ENCODE measurements at regions not wholly inside any gene's neighbourhood (a gene's known extent, or its start where the extent isn't known, plus 50 kb on each side); places are given as distances from the start of the nearest gene placed in this dataset.
"Not testable (repeated sequence)": the region's sequence is repeated elsewhere in the genome, so short reads cannot be mapped to it uniquely, and the experiment has no call there.

DNA sequence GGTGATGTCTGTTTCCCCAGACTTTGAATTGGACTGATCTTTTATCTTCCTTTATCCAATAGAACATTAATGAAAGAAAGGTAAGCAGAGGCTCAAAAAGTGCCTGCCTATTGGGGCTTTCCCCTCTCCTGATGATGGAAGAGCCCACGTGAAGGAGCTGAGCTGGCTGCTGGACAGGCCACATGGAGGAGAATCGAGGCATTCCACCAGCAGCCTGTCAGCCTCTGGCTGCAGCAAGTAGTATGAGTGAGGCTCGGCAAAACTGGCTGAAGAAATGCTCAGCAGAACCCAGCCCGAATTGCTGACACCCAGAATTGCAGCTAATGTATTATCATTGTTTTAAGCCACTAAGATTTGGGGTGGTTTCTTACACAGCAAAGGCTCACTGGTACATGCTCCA, 66.5 kb upstream of the STC2 start:
- H3K4me3 ChIP-seq = no peak overlapping the region
- whole genome bisulfite sequencing = 77% methylated on average over 4 of the region's 4 CpGs
- no peak overlapping the region for H3K27ac ChIP-seq
- no peak for DNase-seq (ENCODE audit: low spot score)
- TF ChIP-seq POLR2AphosphoS5 (IDR thresholded peaks at IDR 0.05) (no peak), POLR2A (IDR thresholded peaks at IDR 0.05) (no peak)
- TF ChIP-seq, protein P1, sequence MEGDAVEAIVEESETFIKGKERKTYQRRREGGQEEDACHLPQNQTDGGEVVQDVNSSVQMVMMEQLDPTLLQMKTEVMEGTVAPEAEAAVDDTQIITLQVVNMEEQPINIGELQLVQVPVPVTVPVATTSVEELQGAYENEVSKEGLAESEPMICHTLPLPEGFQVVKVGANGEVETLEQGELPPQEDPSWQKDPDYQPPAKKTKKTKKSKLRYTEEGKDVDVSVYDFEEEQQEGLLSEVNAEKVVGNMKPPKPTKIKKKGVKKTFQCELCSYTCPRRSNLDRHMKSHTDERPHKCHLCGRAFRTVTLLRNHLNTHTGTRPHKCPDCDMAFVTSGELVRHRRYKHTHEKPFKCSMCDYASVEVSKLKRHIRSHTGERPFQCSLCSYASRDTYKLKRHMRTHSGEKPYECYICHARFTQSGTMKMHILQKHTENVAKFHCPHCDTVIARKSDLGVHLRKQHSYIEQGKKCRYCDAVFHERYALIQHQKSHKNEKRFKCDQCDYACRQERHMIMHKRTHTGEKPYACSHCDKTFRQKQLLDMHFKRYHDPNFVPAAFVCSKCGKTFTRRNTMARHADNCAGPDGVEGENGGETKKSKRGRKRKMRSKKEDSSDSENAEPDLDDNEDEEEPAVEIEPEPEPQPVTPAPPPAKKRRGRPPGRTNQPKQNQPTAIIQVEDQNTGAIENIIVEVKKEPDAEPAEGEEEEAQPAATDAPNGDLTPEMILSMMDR (IDR thresholded peaks at IDR 0.05) = no peak
- intact Hi-C loops (cut with DNase I) = no loop called here
- no peaks in the 10 kb centered on the region for H3K9me3 ChIP-seq
- H3K4me1 ChIP-seq (replicated peaks) = no peaks in the 10 kb centered on the region
- no peaks in the 10 kb centered on the region for H3K27me3 ChIP-seq (replicated peaks; ENCODE audit: insufficient read depth)
- H3K36me3 ChIP-seq = no peaks in the 10 kb centered on the region

- no peak for DNase-seq (ENCODE audit: low spot score)
- TF ChIP-seq, protein P1 (IDR thresholded peaks at IDR 0.05) = no peak
- no peak for TF ChIP-seq POLR2AphosphoS5 (IDR thresholded peaks at IDR 0.05)
- no peak for TF ChIP-seq POLR2A (IDR thresholded peaks at IDR 0.05)
- intact Hi-C loops (cut with DNase I) = no loop called here
- no peaks in the 10 kb centered on the region for H3K9me3 ChIP-seq
- no peaks in the 10 kb centered on the region for H3K27me3 ChIP-seq (replicated peaks; ENCODE audit: insufficient read depth)
- no peak overlapping the region for H3K27ac ChIP-seq
- no peaks in the 10 kb centered on the region for H3K4me1 ChIP-seq (replicated peaks)
- H3K4me3 ChIP-seq = no peak overlapping the region
- H3K36me3 ChIP-seq = no peaks in the 10 kb centered on the region
Observed at GRCh38 chr5:173392172-173392571, 64.0 kb upstream of the STC2 start.

GRCh38 chr5:173391031-173391430, 62.8 kb upstream of the STC2 start:
- TF ChIP-seq POLR2AphosphoS5 (IDR thresholded peaks at IDR 0.05) = no peak
- no peak for TF ChIP-seq POLR2A (IDR thresholded peaks at IDR 0.05)
- 60% methylated on average over 7 of the region's 7 CpGs for WGBS

DNA sequence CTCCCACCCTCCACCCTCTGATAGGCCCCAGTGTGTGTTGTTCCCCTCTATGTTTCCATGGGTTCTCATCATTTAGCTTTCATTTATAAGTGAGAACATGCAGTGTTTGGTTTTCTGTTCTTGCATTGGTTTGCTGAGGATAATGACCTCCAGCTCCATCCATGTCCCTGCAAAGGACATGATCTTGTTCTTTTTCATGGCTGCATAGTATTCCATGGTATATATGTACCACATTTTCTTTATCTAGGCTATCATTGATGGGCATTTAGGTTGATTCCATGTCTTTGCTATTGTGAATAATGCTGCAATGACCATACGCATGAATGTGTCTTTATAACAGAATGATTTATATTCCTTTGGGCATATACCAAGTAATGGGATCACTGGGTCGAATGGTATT, 59.1 kb upstream of the STC2 start:
- H3K4me3 ChIP-seq; intact Hi-C loops (cut with DNase I); H3K9me3 ChIP-seq; H3K27me3 ChIP-seq (replicated peaks; ENCODE audit: insufficient read depth); H3K4me1 ChIP-seq (replicated peaks); H3K27ac ChIP-seq; DNase-seq (ENCODE audit: low spot score); H3K36me3 ChIP-seq: not testable (repeated sequence)
- 93% methylated on average over 2 of the region's 2 CpGs for WGBS

More at GRCh38 chr5:173391031-173391430, 62.8 kb upstream of the STC2 start:
- Histone ChIP-seq H3K4me1 (replicated peaks) (no peaks in the 10 kb centered on the region), H3K27ac (no peak overlapping the region), H3K9me3 (no peaks in the 10 kb centered on the region), H3K36me3 (no peaks in the 10 kb centered on the region), H3K27me3 (replicated peaks; ENCODE audit: insufficient read depth) (no peaks in the 10 kb centered on the region), H3K4me3 (no peak overlapping the region)
- no peak for DNase-seq (ENCODE audit: low spot score)
- intact Hi-C loops (cut with DNase I) = no loop called here

DNA sequence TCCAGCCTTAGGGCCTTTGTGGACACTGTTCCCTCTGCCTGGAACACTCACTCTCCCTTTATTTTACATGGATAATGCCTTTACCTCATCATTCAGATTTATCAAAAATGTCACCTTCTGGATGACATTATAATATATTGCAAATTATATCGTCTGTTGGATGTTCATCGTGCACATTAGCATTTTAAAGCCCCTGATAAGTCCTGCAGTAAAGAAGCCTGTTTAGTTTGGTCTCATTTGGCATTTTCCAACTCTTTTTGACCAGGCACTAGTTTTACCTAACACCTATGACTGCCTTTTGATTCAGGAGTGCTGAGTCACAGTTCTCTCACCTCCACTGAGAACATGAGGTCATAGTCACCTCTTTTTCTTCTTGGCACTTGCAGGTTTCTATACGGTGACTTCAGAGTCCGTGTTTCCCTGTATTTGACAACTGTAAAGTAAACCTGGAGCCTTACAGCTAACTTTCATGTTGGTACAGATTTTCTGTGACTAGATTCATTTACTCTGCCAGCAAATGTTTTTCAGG, 57.7 kb upstream of the STC2 start:
- no peak overlapping the region for H3K4me3 ChIP-seq
- no peak overlapping the region for H3K27ac ChIP-seq
- no peaks in the 10 kb centered on the region for H3K9me3 ChIP-seq
- TF ChIP-seq POLR2AphosphoS5 (IDR thresholded peaks at IDR 0.05) = no peak
- TF ChIP-seq, protein P1 (IDR thresholded peaks at IDR 0.05) = no peak
- no peak for TF ChIP-seq POLR2A (IDR thresholded peaks at IDR 0.05)
- intact Hi-C loops (cut with DNase I) = no loop called here
- DNase-seq (ENCODE audit: low spot score) = no peak
- no peaks in the 10 kb centered on the region for H3K4me1 ChIP-seq (replicated peaks)
- no peaks in the 10 kb centered on the region for H3K27me3 ChIP-seq (replicated peaks; ENCODE audit: insufficient read depth)
- H3K36me3 ChIP-seq = no peaks in the 10 kb centered on the region
- 66% methylated on average over 4 of the region's 4 CpGs for WGBS

DNA sequence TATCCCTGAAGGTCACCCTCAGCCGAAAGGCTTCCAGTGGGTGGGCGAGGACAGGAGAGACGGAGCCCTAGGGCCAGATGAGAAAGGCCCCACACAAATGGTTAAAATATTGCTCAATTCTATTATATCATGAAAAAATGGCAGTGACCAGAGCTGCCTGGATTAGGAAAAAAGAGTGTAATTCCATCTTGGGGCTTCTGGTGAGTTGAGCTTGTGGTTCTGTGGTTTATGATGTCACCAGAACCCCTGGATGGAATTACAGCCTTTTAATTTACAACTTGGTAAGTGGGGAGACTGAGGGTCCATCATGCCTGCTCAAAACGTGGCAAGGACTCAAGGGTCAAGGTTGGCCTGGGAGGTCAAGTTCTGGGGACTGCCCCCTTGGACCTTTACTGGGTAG, 55.5 kb upstream of the STC2 start:
- intact Hi-C loops (cut with DNase I) = no loop called here
- WGBS = 84% methylated on average over 4 of the region's 4 CpGs
- Histone ChIP-seq H3K4me3 (no peak overlapping the region), H3K36me3 (no peaks in the 10 kb centered on the region), H3K4me1 (replicated peaks) (no peaks in the 10 kb centered on the region), H3K27me3 (replicated peaks; ENCODE audit: insufficient read depth) (no peaks in the 10 kb centered on the region), H3K9me3 (no peaks in the 10 kb centered on the region), H3K27ac (no peak overlapping the region)
- TF ChIP-seq POLR2A (IDR thresholded peaks at IDR 0.05) (no peak), POLR2AphosphoS5 (IDR thresholded peaks at IDR 0.05) (no peak)
- TF ChIP-seq, protein P1 (IDR thresholded peaks at IDR 0.05) = no peak
- DNase-seq (ENCODE audit: low spot score) = no peak
